Hepatocyte (in vitro differentiated cells): ENCODE measurements at regions not wholly inside any gene's neighbourhood (a gene's known extent, or its start where the extent isn't known, plus 50 kb on each side); places are given as distances from the start of the nearest gene placed in this dataset.

ENCODE experiments used
- DNase-seq: peaks from one replicate; pipeline ENCODE4 v3.0.0-alpha.2; 2016; ENCODE audit warnings: low spot score
- H2AFZ ChIP-seq: fragments of 200-600 bp; sonication (generic); 2 replicates; pipeline ENCODE4 v1.6.0; 2016; ENCODE audit warnings: antibody characterized with exemption, mild to moderate bottlenecking
- H3K27ac ChIP-seq: fragments of 200-600 bp; sonication (generic); 2 replicates; pipeline ENCODE4 v1.5.1; 2016; ENCODE audit warnings: mild to moderate bottlenecking
- H3K27me3 ChIP-seq: fragments of 200-600 bp; sonication (generic); 2 replicates; pipeline ENCODE4 v1.6.1; 2016
- H3K36me3 ChIP-seq: fragments of 200-600 bp; sonication (generic); replicated peaks from 2 replicates; pipeline ENCODE4 v1.5.1; 2016; ENCODE audit warnings: low read depth; ENCODE audit not compliant: insufficient read depth
- H3K4me1 ChIP-seq: fragments of 200-600 bp; sonication (generic); 2 replicates; pipeline ENCODE4 v1.5.1; 2016; ENCODE audit warnings: mild to moderate bottlenecking, moderate library complexity; ENCODE audit not compliant: insufficient read depth
- H3K4me2 ChIP-seq: fragments of 200-600 bp; sonication (generic); 2 replicates; pipeline ENCODE4 v1.6.0; 2016
- H3K4me3 ChIP-seq: fragments of 200-600 bp; sonication (generic); 2 replicates; pipeline ENCODE4 v1.5.1; 2016; ENCODE audit warnings: mild to moderate bottlenecking
- H3K79me2 ChIP-seq: fragments of 200-600 bp; sonication (generic); 2 replicates; pipeline ENCODE4 v1.6.0; 2017; ENCODE audit warnings: mild to moderate bottlenecking
- H3K9me2 ChIP-seq: fragments of 200-600 bp; sonication (generic); replicated peaks from 2 replicates; pipeline ENCODE4 v1.6.0; 2017; ENCODE audit warnings: mild to moderate bottlenecking; ENCODE audit not compliant: insufficient read depth
- H3K9me3 ChIP-seq: fragments of 200-600 bp; sonication (generic); 2 replicates; pipeline ENCODE4 v1.5.1; 2016; ENCODE audit warnings: low read depth, mild to moderate bottlenecking
- H4K20me1 ChIP-seq: fragments of 200-600 bp; sonication (generic); 2 replicates; pipeline ENCODE4 v1.6.0; 2016; ENCODE audit warnings: mild to moderate bottlenecking; ENCODE audit not compliant: insufficient read depth, poor library complexity, severe bottlenecking
- EZH2 ChIP-seq: fragments of 200-600 bp; sonication (generic); IDR thresholded peaks from 2 replicates; pipeline ENCODE4 v1.6.1; 2016; ENCODE audit warnings: antibody characterized with exemption, mild to moderate bottlenecking, borderline replicate concordance
- EZH2phosphoT487 ChIP-seq: fragments of 200-600 bp; sonication (generic); IDR thresholded peaks from one replicate; pipeline ENCODE4 v1.6.1; 2018; ENCODE audit warnings: antibody characterized with exemption, mild to moderate bottlenecking, low read depth, moderate library complexity; ENCODE audit not compliant: unreplicated experiment, severe bottlenecking
- WGBS: methylation state at CpG from one replicate; pipeline ENCODE4 v1.1.6; 2016; ENCODE audit warnings: low lambda C conversion rate; ENCODE audit errors: missing lambda C conversion rate; 5-methylcytosine and 5-hydroxymethylcytosine counted together
- TF ChIP-seq, protein P1 (sequence below): fragments of 200-600 bp; sonication (generic); IDR thresholded peaks from 2 replicates; pipeline ENCODE4 v1.5.1; 2016; ENCODE audit warnings: antibody characterized with exemption, mild to moderate bottlenecking; ENCODE audit not compliant: poor library complexity

DNA sequence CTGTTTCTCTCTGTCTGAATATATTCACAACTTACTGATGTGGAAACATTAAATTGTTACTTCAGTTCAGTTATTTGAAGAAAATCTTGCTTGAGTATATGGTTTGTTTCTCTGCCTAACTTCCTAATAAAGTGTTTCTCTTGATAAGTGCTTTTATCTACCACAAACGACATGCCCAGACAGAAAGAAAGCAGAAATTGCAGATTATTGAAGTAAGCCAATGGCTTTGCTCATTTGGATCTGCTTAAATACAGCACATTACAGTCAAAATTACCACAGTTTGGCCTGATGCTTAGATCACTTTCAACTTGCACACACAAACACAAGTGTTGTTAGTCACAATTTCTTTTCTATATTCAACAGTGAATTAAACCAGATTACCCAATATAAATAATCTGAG lies 68.0 kb downstream of the ATOH1 start:
- no peak overlapping the region for H3K27ac ChIP-seq
- H4K20me1 ChIP-seq: no peaks in the 10 kb centered on the region
- no peaks in the 10 kb centered on the region for H3K36me3 ChIP-seq
- 54% methylated on average over 1 of the region's 1 CpG for WGBS
- H3K4me3 ChIP-seq: no peak overlapping the region
- no peaks in the 10 kb centered on the region for H3K9me3 ChIP-seq
- H3K79me2 ChIP-seq: no peaks in the 10 kb centered on the region
- no peak for TF ChIP-seq EZH2
- TF ChIP-seq, protein P1, sequence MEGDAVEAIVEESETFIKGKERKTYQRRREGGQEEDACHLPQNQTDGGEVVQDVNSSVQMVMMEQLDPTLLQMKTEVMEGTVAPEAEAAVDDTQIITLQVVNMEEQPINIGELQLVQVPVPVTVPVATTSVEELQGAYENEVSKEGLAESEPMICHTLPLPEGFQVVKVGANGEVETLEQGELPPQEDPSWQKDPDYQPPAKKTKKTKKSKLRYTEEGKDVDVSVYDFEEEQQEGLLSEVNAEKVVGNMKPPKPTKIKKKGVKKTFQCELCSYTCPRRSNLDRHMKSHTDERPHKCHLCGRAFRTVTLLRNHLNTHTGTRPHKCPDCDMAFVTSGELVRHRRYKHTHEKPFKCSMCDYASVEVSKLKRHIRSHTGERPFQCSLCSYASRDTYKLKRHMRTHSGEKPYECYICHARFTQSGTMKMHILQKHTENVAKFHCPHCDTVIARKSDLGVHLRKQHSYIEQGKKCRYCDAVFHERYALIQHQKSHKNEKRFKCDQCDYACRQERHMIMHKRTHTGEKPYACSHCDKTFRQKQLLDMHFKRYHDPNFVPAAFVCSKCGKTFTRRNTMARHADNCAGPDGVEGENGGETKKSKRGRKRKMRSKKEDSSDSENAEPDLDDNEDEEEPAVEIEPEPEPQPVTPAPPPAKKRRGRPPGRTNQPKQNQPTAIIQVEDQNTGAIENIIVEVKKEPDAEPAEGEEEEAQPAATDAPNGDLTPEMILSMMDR: no peak
- no peak for TF ChIP-seq EZH2phosphoT487
- H3K27me3 ChIP-seq: no peaks in the 10 kb centered on the region
- no peak overlapping the region for H3K4me2 ChIP-seq
- H2AFZ ChIP-seq: no peak overlapping the region
- H3K4me1 ChIP-seq: no peaks in the 10 kb centered on the region
- no peaks in the 10 kb centered on the region for H3K9me2 ChIP-seq
- DNase-seq: no peak

DNA sequence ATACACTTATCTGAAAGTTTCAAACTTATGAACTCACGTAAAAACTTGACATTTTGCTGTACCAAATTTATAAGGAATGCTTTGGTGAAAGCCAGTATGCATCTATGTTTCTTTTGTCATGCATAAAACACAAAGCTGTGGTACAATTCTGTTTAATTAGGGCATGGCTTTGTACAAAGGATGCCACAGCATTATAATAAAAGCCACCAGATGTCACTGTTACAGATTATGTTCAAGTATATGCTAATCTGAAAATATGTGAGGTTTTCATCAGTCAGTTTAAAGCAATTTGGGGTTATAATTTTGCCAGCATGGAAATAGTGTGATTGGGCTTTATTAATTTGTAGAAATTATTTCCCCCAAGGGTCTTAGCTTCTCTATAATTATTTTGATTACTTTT lies 69.0 kb downstream of the ATOH1 start:
- no peaks in the 10 kb centered on the region for H3K9me2 ChIP-seq
- no peaks in the 10 kb centered on the region for H3K9me3 ChIP-seq
- DNase-seq: peak; percentile 8
- no peak overlapping the region for H3K27ac ChIP-seq
- no peaks in the 10 kb centered on the region for H3K36me3 ChIP-seq
- H3K4me3 ChIP-seq: no peak overlapping the region
- H3K4me1 ChIP-seq: no peaks in the 10 kb centered on the region
- no peaks in the 10 kb centered on the region for H3K27me3 ChIP-seq
- no peak overlapping the region for H3K4me2 ChIP-seq
- no peak for TF ChIP-seq EZH2
- TF ChIP-seq, protein P1: peak; percentile 40
- no peaks in the 10 kb centered on the region for H4K20me1 ChIP-seq
- no peaks in the 10 kb centered on the region for H3K79me2 ChIP-seq
- WGBS: 90% methylated on average over 1 of the region's 1 CpG
- H2AFZ ChIP-seq: no peak overlapping the region

DNA sequence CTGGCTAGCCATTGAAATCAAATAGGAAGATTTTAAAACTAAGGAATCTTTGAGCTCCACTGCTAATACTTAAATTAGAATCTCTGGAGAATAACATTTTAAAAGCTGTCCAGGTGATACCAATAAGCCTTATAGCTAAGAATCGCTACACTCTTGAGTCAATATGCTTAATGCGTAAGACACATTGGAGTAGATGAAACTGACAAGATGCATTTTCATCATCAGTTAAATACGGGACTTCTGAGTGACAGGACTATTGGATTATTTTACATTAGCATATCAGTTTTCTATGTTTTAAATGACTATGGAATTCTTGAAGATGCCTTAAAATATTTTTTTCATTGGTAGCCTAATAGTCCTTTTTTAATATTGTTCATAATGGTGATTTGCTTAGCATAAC lies 80.2 kb downstream of the ATOH1 start:
- 92% methylated on average over 3 of the region's 3 CpGs for WGBS
- TF ChIP-seq EZH2 (no peak), EZH2phosphoT487 (no peak)
- TF ChIP-seq, protein P1: no peak
- Histone ChIP-seq H2AFZ (no peak overlapping the region), H3K4me1 (no peaks in the 10 kb centered on the region), H3K9me2 (no peaks in the 10 kb centered on the region), H3K79me2 (no peaks in the 10 kb centered on the region), H3K9me3 (no peaks in the 10 kb centered on the region), H3K27ac (no peak overlapping the region), H3K27me3 (no peaks in the 10 kb centered on the region), H3K36me3 (no peaks in the 10 kb centered on the region), H3K4me2 (no peak overlapping the region), H4K20me1 (no peaks in the 10 kb centered on the region), H3K4me3 (no peak overlapping the region)
- no peak for DNase-seq

DNA sequence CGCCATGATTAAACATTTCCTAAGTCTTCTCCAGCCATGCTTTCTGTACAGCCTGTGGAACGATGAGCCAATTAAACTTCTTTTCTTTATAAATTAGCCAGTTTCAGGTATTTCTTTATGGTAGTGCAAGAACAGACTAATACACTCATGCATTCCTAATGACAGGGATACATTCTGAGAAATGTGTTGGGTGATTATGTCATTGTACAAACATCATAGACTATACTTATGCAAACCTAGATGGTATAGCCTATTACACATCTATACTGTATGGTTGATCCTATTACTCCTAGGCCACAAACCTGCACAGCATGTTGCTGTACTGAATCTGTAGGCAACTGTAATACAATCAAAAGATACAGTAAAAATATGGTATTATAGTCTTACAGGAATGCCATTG lies 83.1 kb downstream of the ATOH1 start:
- H3K27ac ChIP-seq: no peak overlapping the region
- no peaks in the 10 kb centered on the region for H3K9me3 ChIP-seq
- no peak overlapping the region for H3K4me3 ChIP-seq
- H3K4me2 ChIP-seq: no peak overlapping the region
- H3K36me3 ChIP-seq: no peaks in the 10 kb centered on the region
- no peaks in the 10 kb centered on the region for H4K20me1 ChIP-seq
- no peaks in the 10 kb centered on the region for H3K79me2 ChIP-seq
- H3K9me2 ChIP-seq: no peaks in the 10 kb centered on the region
- no peak overlapping the region for H2AFZ ChIP-seq
- H3K27me3 ChIP-seq: no peaks in the 10 kb centered on the region
- no peak for DNase-seq
- 92% methylated on average over 2 of the region's 2 CpGs for WGBS
- no peaks in the 10 kb centered on the region for H3K4me1 ChIP-seq
- TF ChIP-seq EZH2phosphoT487: no peak
- TF ChIP-seq EZH2: no peak
- TF ChIP-seq, protein P1: no peak
